ENCODE measurements at regions not wholly inside any gene's neighbourhood (a gene's known extent, or its start where the extent isn't known, plus 50 kb on each side); places are given as distances from the start of the nearest gene placed in this dataset.
A peak's percentile ranks its signal among the peaks of the same experiment; 100 is the strongest.

DNA sequence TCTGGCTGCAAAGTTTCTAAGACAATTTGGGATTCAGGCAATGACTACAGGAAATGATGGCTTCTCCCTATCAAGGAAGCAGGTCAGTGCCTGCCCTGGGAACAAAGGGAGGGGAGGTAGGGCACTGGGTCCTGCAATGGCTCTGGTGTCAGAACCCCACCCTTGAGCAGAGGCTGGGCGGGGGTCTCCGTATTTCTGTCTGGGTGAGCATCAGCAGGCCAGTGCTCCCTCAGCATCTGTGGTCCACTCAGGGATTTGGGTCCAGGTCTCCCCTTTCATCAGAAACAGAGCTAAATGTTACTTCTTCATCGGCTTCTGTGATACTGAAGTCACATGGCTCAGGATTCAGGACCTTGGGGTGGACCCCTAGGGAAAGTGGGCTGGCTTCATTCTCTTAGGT, 195.5 kb upstream of the CDH5 start:
- TF ChIP-seq, protein P1, sequence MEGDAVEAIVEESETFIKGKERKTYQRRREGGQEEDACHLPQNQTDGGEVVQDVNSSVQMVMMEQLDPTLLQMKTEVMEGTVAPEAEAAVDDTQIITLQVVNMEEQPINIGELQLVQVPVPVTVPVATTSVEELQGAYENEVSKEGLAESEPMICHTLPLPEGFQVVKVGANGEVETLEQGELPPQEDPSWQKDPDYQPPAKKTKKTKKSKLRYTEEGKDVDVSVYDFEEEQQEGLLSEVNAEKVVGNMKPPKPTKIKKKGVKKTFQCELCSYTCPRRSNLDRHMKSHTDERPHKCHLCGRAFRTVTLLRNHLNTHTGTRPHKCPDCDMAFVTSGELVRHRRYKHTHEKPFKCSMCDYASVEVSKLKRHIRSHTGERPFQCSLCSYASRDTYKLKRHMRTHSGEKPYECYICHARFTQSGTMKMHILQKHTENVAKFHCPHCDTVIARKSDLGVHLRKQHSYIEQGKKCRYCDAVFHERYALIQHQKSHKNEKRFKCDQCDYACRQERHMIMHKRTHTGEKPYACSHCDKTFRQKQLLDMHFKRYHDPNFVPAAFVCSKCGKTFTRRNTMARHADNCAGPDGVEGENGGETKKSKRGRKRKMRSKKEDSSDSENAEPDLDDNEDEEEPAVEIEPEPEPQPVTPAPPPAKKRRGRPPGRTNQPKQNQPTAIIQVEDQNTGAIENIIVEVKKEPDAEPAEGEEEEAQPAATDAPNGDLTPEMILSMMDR (IDR thresholded peaks at IDR 0.05; ENCODE audit: low read depth, low read length, missing control alignments): no peak
- DNase-seq (ENCODE audit: extremely low read depth, low read depth): no peak
- H3K4me3 ChIP-seq (replicated peaks; ENCODE audit: low read depth, low read length): no peak overlapping the region

DNA sequence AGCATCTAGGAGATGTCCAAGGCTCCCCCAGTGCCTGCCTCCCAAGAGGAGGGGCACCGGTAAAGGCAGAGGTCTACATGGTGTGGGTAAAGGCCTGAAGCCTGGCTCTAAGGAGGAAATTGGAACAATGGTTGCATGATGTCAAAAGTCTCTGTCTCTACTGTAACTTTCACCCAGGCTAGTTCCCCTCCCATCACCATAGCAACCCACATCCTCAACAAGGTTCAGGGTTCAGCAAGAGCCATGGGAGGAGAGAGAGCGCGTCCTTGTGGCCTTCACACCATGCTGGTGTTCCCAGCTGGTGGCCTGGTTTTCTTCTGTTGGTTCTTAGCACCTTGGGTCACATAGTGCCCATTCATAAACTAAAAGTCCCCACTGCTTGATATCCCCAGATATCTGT, 196.7 kb upstream of the CDH5 start:
- no peak overlapping the region for H3K4me3 ChIP-seq (replicated peaks; ENCODE audit: low read depth, low read length)
- TF ChIP-seq, protein P1 (IDR thresholded peaks at IDR 0.05; ENCODE audit: low read depth, low read length, missing control alignments): no peak
- DNase-seq (ENCODE audit: extremely low read depth, low read depth): no peak

DNA sequence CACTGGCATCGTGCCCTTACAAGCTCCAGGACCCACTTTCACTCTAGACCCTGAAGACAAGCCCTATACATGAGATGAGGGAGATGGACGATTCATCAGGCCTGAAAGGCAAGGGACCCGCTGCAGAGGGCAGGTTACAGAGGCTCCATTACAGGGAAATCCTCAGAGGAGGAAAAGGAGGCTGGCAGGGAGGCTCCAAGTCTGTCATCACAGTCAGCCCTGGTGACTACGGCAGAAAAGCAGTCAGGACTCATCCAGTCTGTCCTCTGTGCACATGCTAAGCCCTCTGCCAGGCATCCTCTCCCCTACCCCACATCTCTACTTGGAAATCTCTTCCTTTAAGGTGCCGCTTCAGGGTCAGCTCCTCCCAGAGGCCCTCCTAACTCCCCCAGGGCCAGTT, 197.7 kb upstream of the CDH5 start:
- DNase-seq (ENCODE audit: extremely low read depth, low read depth): no peak
- H3K4me3 ChIP-seq (replicated peaks; ENCODE audit: low read depth, low read length): no peak overlapping the region
- TF ChIP-seq, protein P1 (IDR thresholded peaks at IDR 0.05; ENCODE audit: low read depth, low read length, missing control alignments): no peak

DNA sequence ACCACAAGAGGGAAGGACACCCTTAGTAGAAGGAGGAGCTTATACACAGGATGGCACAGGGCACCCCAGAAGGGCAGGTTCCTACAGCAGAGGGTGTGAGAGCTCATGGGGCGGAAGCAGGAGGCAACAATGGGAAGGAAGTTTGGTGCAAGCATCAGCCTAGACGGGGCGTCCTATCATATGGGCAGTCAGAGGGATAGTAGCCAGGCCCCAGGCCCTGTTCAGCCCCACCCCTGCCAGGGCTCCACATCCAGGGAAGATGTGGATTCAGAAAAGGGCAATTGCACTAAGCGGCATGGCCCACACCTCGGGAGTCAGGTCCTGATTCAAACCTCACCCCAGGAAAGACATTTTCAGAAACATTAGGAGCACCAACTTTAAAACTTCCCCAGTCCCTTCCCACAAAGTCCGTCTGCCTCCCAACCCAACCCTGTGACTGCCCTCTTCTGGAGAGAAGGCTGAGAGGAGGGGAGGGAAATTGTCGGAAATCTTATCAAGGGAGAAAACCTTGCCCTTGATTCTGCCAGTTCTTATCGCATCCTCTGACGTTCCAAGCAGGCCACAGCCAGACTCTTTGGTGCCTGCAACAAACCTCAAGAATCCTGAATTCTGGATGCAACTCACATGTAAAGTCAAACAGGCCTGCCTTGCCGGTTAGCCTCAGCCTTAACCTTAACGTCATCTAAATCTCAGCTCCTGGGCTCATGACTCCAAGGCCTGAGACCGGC, 198.8 kb upstream of the CDH5 start:
- DNase-seq (ENCODE audit: extremely low read depth, low read depth): no peak
- TF ChIP-seq, protein P1 (IDR thresholded peaks at IDR 0.05; ENCODE audit: low read depth, low read length, missing control alignments): peak; percentile 18

DNA sequence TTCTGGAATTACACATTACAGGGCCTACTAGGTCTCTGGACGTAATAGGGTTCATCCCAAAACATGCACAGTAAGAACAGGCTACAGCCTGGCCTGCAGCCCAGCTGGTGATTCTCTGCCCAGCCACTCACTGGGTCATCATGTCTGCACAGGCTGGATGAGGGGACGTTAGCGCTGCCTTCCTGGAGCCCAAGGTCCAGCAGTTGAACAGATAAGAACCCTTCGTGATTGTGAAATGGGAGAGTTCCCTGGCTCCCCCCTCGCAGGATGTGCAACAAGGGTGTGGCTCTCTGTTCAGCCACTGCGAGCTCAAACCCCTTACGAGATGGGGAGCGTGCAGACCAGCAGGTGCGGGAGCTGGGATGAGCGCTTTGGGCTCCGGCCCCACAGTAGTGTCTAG, 200.0 kb upstream of the CDH5 start:
- no peak overlapping the region for H3K4me3 ChIP-seq (replicated peaks; ENCODE audit: low read depth, low read length)
- DNase-seq (ENCODE audit: extremely low read depth, low read depth): no peak

More for the DNA sequence above, 198.8 kb upstream of the CDH5 start:
- H3K4me3 ChIP-seq (replicated peaks; ENCODE audit: low read depth, low read length): no peak overlapping the region

DNA sequence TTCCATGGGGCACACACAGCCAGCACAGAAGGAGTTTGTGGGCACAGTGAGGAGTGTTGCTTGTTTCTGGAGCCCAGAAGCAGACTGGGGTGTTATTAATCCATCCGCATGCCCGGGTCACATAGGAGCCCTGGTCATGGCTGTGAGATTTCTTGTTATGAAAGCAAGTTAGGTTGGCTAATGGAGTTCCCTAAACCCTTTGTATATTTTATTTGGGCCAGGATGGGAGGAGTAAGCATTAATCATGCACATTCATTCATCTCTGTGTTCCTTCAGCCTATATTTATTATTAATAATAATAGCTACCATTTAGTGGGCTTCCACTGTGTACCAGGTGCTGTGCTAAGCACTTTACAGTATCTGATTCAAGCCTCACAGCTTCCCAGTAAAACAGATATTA, 200.6 kb upstream of the CDH5 start:
- no peak overlapping the region for H3K4me3 ChIP-seq (replicated peaks; ENCODE audit: low read depth, low read length)
- no peak for DNase-seq (ENCODE audit: extremely low read depth, low read depth)
- TF ChIP-seq, protein P1 (IDR thresholded peaks at IDR 0.05; ENCODE audit: low read depth, low read length, missing control alignments): no peak

More for the DNA sequence above, 200.0 kb upstream of the CDH5 start:
- TF ChIP-seq, protein P1 (IDR thresholded peaks at IDR 0.05; ENCODE audit: low read depth, low read length, missing control alignments): no peak
